HTR-8/SVneo (cell line): ENCODE measurements at regions not wholly inside any gene's neighbourhood (a gene's known extent, or its start where the extent isn't known, plus 50 kb on each side); places are given as distances from the start of the nearest gene placed in this dataset.
A peak's percentile ranks its signal among the peaks of the same experiment; 100 is the strongest.

Source experiments
- DNase-seq: peaks from one replicate; pipeline ENCODE4 v3.0.0; 2011; ENCODE audit warnings: low spot score, mixed read lengths; ENCODE audit not compliant: insufficient read length
- FAIRE-seq: peaks from 2 replicates; lab custom pipeline; 2011; peaks lifted over from hg19 to GRCh38; lab: Jason Lieb, UNC

DNA sequence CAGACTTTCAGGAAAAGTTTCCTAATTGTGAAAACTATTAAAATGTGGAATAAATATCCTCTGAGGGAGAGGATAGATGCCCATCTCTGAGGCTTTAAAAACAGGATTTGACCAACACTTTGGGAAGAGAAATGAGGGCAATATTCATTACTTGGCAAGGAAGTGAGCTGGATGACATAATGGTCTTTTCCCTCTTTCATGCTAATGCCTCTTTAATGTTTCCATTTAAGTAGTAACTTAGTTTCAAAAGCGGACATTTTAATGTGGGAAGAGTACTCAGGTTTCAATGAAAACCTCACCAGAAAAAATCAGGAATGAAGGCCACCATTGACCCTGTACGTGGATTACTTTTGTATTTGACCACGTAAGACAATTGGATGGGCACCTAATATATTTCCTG is 503.3 kb downstream of the ANKRD50 start:
- FAIRE-seq (no peak), DNase-seq (no peak)

- FAIRE-seq (no peak), DNase-seq (no peak)
Observed at GRCh38 chr4:124209626-124210025, 502.9 kb downstream of the ANKRD50 start.

DNA sequence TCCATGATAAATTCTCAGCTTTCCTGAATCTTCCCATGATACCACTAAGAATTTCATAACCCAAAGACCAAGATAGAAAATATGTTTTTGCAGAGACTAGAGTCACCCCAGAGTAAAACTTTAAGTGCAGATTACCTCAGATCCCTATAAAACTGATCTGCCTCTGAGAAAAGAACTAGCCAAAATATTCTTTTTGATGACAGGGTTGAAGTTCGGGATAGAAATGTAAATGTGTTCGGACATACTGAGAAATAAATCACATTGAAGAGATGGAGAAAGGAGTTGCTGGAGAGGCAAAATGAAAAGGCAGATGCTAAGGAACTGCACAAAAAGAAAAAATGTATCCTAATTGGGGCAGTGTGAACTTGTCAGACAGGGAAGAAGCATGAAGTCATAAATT is 501.8 kb downstream of the ANKRD50 start:
- no peak for FAIRE-seq
- DNase-seq = no peak

DNA sequence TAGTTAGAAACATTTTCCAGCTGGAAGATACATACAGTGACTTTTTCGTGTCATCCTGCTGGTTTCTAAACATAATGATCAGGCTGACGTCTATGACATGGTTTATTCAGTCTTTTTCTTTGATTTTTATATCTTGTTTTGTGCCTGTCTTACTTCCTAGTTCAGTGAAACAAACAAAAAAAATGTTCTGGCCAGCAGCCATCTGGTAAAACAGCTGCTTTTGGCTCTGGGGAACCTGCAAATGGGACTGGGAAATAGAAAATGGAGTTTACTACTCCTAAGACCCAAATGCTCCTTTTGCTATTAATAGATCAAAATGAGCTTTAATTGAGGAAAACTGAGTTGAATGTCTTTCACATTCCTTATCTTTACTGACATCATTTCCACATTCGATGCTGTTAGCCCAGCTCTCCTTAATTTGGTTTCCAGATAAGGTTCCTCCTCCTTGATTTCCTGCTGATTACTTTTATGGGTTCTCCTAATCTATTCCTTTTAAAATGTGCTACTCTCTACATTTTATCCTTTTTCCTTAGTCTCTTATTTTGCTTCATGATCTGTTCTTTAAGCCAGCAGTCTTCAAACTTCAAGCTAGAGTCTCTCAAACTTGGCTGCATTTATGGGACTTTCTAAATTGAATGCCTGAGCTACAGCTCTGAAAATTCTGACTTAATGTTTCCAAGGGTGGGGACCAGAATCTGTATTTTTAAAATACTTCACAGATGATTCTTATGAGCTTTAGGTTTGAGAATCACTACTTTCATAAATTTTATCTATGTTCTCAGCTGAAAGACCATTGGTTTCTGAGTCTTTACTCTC is 499.5 kb downstream of the ANKRD50 start:
- FAIRE-seq = no peak
- DNase-seq = no peak

DNA sequence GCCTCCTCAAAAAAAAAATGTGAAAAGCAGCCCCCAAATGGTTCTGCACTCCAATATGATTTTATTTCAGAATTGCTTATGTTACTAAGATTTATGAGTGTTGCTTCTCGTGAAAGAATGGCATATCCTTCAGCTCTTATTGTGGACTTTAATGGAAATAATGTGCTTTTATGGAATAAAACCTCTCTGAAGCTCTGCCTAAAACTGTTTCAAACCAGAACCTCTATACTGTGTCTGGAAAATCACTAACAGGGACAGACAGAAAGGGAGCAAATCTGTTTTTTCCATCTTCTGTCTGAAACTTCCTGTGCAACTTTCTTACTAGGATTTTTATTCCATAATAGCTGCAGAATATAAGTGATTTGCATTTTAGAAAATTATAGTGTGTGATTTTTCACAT is 493.1 kb downstream of the ANKRD50 start:
- FAIRE-seq = no peak
- DNase-seq = no peak

GRCh38 chr4:124224256-124224655 is 488.3 kb downstream of the ANKRD50 start:
- DNase-seq = no peak
- FAIRE-seq = no peak

DNA sequence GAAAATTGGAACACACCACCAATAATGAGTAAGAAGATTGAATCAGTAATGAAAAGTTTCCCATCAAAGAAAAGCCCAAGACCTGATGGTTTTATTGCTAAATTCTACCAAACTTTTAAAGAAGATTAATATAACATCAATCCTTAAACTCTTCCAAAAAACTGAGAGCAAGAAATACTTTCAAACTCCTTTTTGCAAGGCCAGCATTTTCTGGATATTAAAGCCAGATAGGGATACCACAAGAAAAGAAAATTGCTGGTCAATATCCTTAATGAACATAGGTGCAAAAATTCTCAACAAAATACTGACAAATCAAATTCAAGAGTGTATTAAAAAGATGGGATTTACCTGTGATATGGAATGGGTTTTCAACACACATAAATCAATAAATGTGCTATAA is 484.6 kb downstream of the ANKRD50 start:
- FAIRE-seq (no peak), DNase-seq (no peak)

DNA sequence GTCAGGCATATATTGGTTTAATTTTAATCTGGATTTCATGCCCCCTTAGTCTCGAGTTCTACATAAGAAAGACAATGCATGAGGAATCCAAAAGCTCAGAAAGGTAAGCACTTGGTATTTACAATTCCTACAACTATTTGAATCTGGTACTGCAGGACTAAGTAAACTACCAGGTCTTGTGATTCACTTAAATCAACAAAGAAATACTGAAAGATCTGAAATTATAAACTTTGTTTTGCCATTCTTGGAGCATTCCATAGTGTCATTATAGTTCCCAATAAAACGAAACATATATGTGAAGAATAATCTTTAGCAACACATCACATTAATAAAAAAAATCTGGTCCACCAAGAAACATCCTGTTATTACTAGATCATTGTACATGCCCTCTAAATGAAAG is 482.3 kb downstream of the ANKRD50 start:
- FAIRE-seq = no peak
- DNase-seq = no peak

DNA sequence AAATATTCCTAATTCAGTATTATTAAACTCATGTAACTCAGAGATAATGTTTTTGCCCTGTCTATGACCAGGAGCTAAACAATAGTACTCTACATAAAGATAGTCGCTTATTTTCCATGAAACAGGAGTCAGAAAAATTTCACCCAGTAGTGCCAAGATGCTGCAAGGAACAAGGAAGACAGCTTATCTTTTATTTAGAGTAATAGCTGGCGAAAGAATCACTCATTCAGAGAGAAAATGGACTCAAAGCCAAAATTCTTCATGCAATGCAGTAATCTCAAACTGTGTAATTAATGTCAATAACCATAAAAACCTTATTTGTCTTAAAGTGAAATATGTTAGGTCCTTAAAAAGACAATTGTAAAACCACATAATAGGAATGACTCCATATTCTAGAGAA is 477.8 kb downstream of the ANKRD50 start:
- FAIRE-seq (no peak), DNase-seq (no peak)

DNA sequence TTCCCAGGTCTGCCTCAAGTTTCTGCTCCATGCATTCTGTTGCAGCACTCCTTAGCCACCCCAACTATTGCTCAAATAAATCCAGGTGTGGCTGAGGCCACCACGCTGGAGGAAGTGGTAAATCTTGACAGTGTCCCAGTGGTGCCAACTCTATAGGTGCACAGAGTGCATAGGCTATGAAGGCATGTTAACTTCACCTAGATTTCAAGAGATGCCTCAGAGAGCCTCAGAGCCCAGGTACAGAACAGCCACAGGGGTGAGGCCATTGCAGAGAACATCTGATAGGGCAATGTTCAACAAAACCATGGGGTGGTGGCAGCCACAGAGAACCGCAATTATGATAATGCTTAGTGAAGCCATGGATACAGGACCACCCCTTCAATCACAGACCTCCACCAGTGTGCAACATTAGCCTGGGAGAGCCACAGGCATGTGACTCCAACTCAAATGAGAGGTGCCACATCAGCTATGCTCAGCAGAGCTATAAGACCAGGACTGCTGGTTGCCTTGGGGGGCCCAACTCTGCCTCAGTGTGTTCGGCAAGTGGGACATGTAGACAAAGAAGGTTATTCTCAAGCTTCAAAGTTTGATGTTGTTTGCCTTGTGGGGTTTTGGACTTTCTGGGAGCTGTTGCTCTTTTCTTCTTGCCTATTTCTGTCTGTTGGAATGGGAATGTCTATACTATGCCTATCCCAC is 468.7 kb downstream of the ANKRD50 start:
- no peak for FAIRE-seq
- DNase-seq = no peak

- FAIRE-seq (no peak), DNase-seq (no peak)
Observed at GRCh38 chr4:124253080-124253479, 459.5 kb downstream of the ANKRD50 start.

GRCh38 chr4:124262211-124263179 is 450.0 kb downstream of the ANKRD50 start:
- FAIRE-seq = no peak
- peak; percentile 56 for DNase-seq

GRCh38 chr4:124265701-124266100 is 446.8 kb downstream of the ANKRD50 start:
- no peak for FAIRE-seq

GRCh38 chr4:124266721-124267120 is 445.8 kb downstream of the ANKRD50 start:
- no peak for FAIRE-seq
- no peak for DNase-seq

More at GRCh38 chr4:124265701-124266100, 446.8 kb downstream of the ANKRD50 start:
- no peak for DNase-seq

DNA sequence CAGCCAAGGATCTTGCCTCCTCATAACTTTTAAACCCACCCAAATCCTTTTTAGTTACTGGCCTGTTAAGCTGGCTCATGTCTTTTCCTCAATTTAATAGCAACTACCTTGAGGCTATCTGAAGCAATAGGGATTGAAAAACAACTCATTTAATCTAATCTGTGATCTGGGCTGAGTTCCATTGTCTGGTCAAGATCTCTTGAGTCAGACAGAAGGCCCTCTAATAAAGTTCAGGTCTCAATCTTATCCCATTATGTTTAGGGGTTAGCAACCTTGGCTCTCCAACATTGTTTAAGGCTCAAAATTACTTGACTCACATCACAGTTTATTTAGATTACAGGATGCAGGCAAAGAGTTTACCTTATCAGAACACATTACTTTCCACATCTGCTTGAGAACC is 436.1 kb downstream of the ANKRD50 start:
- FAIRE-seq (no peak), DNase-seq (no peak)

DNA sequence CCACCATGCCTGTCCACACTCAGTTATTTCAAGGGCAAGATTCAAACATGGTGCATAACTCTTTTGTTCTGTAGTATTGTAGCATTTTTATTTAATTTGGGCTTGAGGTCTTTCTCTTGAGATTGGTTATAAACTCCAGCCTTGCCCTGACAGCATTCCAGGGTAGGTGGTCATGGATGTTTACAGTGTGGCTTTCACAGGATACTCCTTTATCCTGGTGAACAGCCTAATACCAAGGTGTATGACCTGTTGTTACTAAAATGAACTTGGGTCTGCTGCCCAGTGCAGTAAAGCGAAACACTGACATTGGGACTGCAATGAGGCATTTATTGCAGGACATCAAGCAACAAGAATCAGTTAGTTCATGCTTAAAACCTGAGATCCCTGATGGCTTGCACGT is 434.8 kb downstream of the ANKRD50 start:
- FAIRE-seq (no peak), DNase-seq (no peak)

DNA sequence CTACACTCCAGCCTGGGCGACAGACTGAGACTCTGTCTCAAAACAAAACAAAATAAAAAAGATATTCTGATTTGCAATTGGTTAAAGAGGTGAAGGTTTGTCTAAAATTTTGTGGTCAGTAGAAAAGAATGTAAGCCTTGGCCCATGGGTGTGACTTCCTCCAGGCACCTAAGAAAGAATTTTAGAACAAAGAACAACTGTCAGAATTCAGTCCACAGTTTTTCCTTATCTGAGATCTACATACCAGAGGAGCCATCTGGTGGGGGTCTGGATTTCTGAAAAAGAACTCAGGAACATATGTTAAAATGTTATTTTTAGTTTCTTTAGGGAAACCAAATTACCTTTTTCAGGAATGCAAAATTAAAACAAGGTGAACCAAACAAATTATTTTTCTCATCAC is 434.1 kb downstream of the ANKRD50 start:
- no peak for FAIRE-seq
- DNase-seq = peak; percentile 15

GRCh38 chr4:124279741-124280140 is 432.8 kb downstream of the ANKRD50 start:
- no peak for DNase-seq
- FAIRE-seq = peak; percentile 23

DNA sequence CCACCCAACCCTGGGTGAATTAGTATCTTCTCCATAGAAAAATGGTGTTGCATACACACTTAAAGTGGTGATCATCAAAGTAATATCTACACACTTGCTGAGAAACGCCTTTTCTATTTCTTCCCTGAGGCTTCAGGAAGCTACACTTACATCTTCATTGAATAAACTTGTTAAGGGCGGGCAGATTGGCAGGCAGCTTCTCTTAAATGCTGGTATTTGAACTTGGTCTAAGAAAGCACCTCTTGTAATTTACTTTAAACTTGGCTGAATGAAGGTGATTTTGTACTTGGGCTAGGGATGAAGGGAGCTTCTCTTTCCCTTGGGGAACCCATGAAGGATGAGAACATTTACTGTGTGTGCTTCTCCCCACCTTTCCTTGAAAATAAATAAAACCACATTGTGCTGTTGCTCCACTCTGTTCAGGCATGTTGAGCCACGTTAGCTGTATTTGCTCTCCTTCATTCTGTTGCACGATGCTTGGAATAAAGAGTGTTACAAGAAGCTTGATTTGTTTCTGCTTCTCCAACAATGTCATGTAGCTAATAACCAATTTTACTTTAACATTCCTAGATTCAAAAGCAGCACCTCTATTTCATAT is 430.1 kb downstream of the ANKRD50 start:
- DNase-seq (no peak), FAIRE-seq (no peak)
